Ishikawa (cell line): ENCODE measurements at regions not wholly inside any gene's neighbourhood (a gene's known extent, or its start where the extent isn't known, plus 50 kb on each side); places are given as distances from the start of the nearest gene placed in this dataset.

Source experiments
- CREB1 ChIP-seq: IDR thresholded peaks from 2 replicates; pipeline ENCODE4 v1.6.1; 2012; ENCODE audit warnings: low read depth
- EP300 ChIP-seq: IDR thresholded peaks from 2 replicates; pipeline ENCODE4 v1.6.1; 2012; ENCODE audit warnings: borderline replicate concordance

- no peak for TF ChIP-seq CREB1
- no peak for TF ChIP-seq EP300
Measured at GRCh38 chr2:191552066-191552465, 125.9 kb upstream of the NABP1 start.
